HL-60 (cell line): ENCODE measurements at regions not wholly inside any gene's neighbourhood (a gene's known extent, or its start where the extent isn't known, plus 50 kb on each side); places are given as distances from the start of the nearest gene placed in this dataset.

Source experiments
- CTCF ChIP-seq: IDR thresholded peaks from one replicate; pipeline ENCODE4 v1.5.1; 2011; ENCODE audit warnings: low read length, control low read depth, inconsistent platforms; ENCODE audit not compliant: insufficient read depth
- POLR2AphosphoS5 ChIP-seq: IDR thresholded peaks from 2 replicates; pipeline ENCODE4 v1.6.1; 2012; ENCODE audit warnings: low read depth
- TF ChIP-seq, protein P1 (sequence below): IDR thresholded peaks from 2 replicates; pipeline ENCODE4 v1.6.1; 2012; ENCODE audit warnings: low read depth; ENCODE audit not compliant: insufficient replicate concordance

DNA sequence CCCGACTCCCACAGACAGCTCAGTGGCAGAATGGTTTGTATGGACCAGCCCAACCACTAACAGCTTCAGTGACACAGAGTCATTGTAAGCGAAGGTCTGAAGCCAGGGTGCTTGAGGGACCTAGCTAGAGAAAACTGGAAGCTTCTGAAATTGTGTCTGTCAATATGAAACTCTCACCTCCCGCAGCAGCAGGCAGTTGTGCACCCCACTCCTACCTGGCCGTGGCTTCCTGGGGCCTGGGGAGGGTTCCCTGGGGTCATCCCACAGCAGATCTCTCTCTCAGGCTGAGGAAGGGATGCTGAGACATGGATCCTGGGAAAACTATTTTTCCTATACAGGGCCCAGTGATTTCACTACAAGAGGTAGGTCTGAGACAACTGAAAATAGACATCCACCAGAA, 229.5 kb downstream of the TFCP2L1 start:
- TF ChIP-seq CTCF: no peak
- no peak for TF ChIP-seq POLR2AphosphoS5
- TF ChIP-seq, protein P1, sequence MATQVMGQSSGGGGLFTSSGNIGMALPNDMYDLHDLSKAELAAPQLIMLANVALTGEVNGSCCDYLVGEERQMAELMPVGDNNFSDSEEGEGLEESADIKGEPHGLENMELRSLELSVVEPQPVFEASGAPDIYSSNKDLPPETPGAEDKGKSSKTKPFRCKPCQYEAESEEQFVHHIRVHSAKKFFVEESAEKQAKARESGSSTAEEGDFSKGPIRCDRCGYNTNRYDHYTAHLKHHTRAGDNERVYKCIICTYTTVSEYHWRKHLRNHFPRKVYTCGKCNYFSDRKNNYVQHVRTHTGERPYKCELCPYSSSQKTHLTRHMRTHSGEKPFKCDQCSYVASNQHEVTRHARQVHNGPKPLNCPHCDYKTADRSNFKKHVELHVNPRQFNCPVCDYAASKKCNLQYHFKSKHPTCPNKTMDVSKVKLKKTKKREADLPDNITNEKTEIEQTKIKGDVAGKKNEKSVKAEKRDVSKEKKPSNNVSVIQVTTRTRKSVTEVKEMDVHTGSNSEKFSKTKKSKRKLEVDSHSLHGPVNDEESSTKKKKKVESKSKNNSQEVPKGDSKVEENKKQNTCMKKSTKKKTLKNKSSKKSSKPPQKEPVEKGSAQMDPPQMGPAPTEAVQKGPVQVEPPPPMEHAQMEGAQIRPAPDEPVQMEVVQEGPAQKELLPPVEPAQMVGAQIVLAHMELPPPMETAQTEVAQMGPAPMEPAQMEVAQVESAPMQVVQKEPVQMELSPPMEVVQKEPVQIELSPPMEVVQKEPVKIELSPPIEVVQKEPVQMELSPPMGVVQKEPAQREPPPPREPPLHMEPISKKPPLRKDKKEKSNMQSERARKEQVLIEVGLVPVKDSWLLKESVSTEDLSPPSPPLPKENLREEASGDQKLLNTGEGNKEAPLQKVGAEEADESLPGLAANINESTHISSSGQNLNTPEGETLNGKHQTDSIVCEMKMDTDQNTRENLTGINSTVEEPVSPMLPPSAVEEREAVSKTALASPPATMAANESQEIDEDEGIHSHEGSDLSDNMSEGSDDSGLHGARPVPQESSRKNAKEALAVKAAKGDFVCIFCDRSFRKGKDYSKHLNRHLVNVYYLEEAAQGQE: no peak
